ENCODE measurements at regions not wholly inside any gene's neighbourhood (a gene's known extent, or its start where the extent isn't known, plus 50 kb on each side); places are given as distances from the start of the nearest gene placed in this dataset.

DNA sequence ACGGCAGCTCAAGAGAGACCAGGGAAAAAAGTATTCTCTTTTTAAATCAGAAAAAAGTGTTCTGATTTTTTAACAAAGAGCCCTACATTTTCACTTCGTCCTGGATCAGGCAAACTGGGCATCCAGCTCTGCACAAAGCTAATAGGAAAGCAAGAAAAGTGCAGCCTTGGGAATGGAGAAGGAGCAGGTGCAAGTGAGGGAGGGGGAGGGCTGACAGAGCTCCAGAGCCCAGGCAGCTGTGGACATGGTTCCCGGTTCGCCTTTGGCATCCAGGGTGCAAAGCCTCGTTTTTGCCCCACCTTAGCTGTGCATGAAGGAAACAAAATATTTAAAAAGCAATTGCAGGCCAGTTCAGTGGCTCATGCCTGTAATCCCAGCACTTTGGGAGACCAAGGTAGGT lies 82.2 kb downstream of the FAM124B start:
- Histone ChIP-seq H3K27ac (no peak overlapping the region), H3K4me1 (no peaks in the 10 kb centered on the region), H3K27me3 (no peaks in the 10 kb centered on the region), H3K36me3 (no peaks in the 10 kb centered on the region), H3K79me2 (ENCODE audit: low read depth) (no peaks in the 10 kb centered on the region), H2AFZ (replicated peaks) (peak overlapping the region; percentile 12), H3K4me3 (no peak overlapping the region), H3K9me3 (ENCODE audit: low read depth) (no peaks in the 10 kb centered on the region), H3F3A (ENCODE audit: low read depth) (no peaks in the 10 kb centered on the region), H3K9ac (no peak overlapping the region), H3K4me2 (no peak overlapping the region), H4K20me1 (ENCODE audit: low read depth) (no peaks in the 10 kb centered on the region)
- Mint-ChIP-seq H3K9me3 (no peaks in the 10 kb centered on the region), H3K27ac (no peak overlapping the region), H3K4me3 (no peak overlapping the region), H3K4me1 (peaks cover 2% of the 10 kb centered on the region), H3K27me3 (ENCODE audit: insufficient read depth, low read depth) (peaks cover 2% of the 10 kb centered on the region), H3K36me3 (no peaks in the 10 kb centered on the region)
- TF ChIP-seq EZH2 (IDR thresholded peaks at IDR 0.05) (no peak), EZH2phosphoT487 (IDR thresholded peaks at IDR 0.05) (no peak)
- TF ChIP-seq, protein P1, sequence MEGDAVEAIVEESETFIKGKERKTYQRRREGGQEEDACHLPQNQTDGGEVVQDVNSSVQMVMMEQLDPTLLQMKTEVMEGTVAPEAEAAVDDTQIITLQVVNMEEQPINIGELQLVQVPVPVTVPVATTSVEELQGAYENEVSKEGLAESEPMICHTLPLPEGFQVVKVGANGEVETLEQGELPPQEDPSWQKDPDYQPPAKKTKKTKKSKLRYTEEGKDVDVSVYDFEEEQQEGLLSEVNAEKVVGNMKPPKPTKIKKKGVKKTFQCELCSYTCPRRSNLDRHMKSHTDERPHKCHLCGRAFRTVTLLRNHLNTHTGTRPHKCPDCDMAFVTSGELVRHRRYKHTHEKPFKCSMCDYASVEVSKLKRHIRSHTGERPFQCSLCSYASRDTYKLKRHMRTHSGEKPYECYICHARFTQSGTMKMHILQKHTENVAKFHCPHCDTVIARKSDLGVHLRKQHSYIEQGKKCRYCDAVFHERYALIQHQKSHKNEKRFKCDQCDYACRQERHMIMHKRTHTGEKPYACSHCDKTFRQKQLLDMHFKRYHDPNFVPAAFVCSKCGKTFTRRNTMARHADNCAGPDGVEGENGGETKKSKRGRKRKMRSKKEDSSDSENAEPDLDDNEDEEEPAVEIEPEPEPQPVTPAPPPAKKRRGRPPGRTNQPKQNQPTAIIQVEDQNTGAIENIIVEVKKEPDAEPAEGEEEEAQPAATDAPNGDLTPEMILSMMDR (IDR thresholded peaks at IDR 0.05), result no peak
- DNase-seq (ENCODE audit: low spot score), result no peak

DNA sequence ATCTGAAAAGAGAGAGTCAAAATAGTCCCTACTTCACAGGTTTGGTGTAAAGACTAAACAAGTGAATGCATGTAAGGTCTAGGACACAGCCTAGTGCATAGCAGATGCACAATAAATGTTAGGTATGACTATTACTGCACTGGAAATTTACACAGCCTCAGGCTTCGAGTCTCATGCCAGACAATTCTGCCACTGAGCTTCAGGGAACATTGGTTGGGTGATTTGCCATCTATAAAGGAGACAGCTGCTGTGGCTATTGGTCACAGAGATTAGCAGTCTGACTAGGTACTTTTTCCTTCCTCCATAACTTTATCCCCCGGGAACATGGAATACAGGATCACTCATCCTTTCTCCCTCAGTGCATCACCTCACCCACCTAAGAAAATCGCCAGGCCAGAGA lies 89.2 kb downstream of the FAM124B start:
- Histone ChIP-seq H2AFZ (replicated peaks) (no peak overlapping the region), H3K79me2 (ENCODE audit: low read depth) (no peaks in the 10 kb centered on the region), H3K27me3 (no peaks in the 10 kb centered on the region), H3K4me1 (no peaks in the 10 kb centered on the region), H3F3A (ENCODE audit: low read depth) (no peaks in the 10 kb centered on the region), H3K36me3 (no peaks in the 10 kb centered on the region), H3K4me3 (no peak overlapping the region), H4K20me1 (ENCODE audit: low read depth) (no peaks in the 10 kb centered on the region), H3K9me3 (ENCODE audit: low read depth) (no peaks in the 10 kb centered on the region), H3K27ac (no peak overlapping the region), H3K9ac (no peak overlapping the region), H3K4me2 (no peak overlapping the region)
- H3K9me3 Mint-ChIP-seq, result no peaks in the 10 kb centered on the region
- no peaks in the 10 kb centered on the region for H3K4me1 Mint-ChIP-seq
- H3K27me3 Mint-ChIP-seq (ENCODE audit: insufficient read depth, low read depth), result no peaks in the 10 kb centered on the region
- DNase-seq (ENCODE audit: low spot score), result no peak
- no peak overlapping the region for H3K27ac Mint-ChIP-seq
- TF ChIP-seq EZH2phosphoT487 (IDR thresholded peaks at IDR 0.05), result no peak
- no peak for TF ChIP-seq EZH2 (IDR thresholded peaks at IDR 0.05)
- TF ChIP-seq, protein P1 (IDR thresholded peaks at IDR 0.05), result no peak
- H3K36me3 Mint-ChIP-seq, result no peaks in the 10 kb centered on the region
- H3K4me3 Mint-ChIP-seq, result no peak overlapping the region

DNA sequence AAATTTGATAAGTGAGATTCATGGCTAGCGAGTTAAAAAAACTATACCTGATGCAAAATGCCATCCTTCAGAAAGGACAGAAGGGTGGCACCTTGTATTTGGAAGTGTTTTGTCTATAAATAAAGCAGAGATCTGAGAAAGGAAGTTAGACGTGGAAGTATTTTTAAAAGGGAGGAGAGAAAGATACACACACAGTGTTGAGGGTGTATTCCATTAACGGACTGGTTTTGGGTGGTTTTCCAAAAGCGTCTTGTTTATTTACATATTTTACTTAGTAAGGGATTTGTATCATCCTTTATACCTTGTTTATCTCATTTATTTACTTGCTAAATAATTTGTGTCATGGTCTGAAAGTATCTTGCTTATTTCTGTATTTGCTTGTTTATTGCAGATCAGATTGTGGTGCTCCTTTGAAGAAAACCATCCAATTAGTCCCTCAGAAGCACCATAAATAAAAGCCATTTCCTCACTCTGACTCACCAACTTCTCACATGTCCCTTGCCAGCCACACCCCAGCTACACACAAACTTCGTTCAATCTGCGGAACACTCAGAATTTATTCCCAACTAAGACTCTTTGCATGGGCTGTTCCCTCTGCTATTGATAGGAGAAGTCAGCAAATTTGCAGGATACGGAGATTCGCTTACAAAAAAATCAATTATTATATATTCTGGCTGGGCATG lies 90.8 kb downstream of the FAM124B start:
- no peaks in the 10 kb centered on the region for H3K4me1 Mint-ChIP-seq
- H3K27ac ChIP-seq, result no peak overlapping the region
- TF ChIP-seq EZH2 (IDR thresholded peaks at IDR 0.05) (no peak), EZH2phosphoT487 (IDR thresholded peaks at IDR 0.05) (no peak)
- TF ChIP-seq, protein P1 (IDR thresholded peaks at IDR 0.05), result no peak
- no peaks in the 10 kb centered on the region for H3K79me2 ChIP-seq (ENCODE audit: low read depth)
- no peak overlapping the region for H3K4me2 ChIP-seq
- no peaks in the 10 kb centered on the region for H3K4me1 ChIP-seq
- H3K9me3 Mint-ChIP-seq, result no peaks in the 10 kb centered on the region
- H3K27ac Mint-ChIP-seq, result no peak overlapping the region
- H2AFZ ChIP-seq (replicated peaks), result no peak overlapping the region
- H4K20me1 ChIP-seq (ENCODE audit: low read depth), result no peaks in the 10 kb centered on the region
- no peaks in the 10 kb centered on the region for H3K36me3 Mint-ChIP-seq
- H3K36me3 ChIP-seq, result no peaks in the 10 kb centered on the region
- no peak overlapping the region for H3K4me3 ChIP-seq
- no peaks in the 10 kb centered on the region for H3K9me3 ChIP-seq (ENCODE audit: low read depth)
- no peaks in the 10 kb centered on the region for H3F3A ChIP-seq (ENCODE audit: low read depth)
- no peak for DNase-seq (ENCODE audit: low spot score)
- no peak overlapping the region for H3K9ac ChIP-seq
- H3K4me3 Mint-ChIP-seq, result no peak overlapping the region
- no peaks in the 10 kb centered on the region for H3K27me3 Mint-ChIP-seq (ENCODE audit: insufficient read depth, low read depth)
- H3K27me3 ChIP-seq, result no peaks in the 10 kb centered on the region
